Loucy (cell line): ENCODE measurements at regions not wholly inside any gene's neighbourhood (a gene's known extent, or its start where the extent isn't known, plus 50 kb on each side); places are given as distances from the start of the nearest gene placed in this dataset.

Experiments used
- CTCF ChIP-seq: fragments of 200-600 bp; sonication (generic); conservative IDR thresholded peaks from 2 replicates; pipeline ENCODE4 v1.5.1; 2014; ENCODE audit warnings: mild to moderate bottlenecking, antibody characterized with exemption, low read length
- EZH2phosphoT487 ChIP-seq: fragments of 200-600 bp; IDR thresholded peaks from 2 replicates; pipeline ENCODE4 v1.6.1; 2018; ENCODE audit warnings: antibody characterized with exemption, mild to moderate bottlenecking, moderate library complexity, borderline replicate concordance

DNA sequence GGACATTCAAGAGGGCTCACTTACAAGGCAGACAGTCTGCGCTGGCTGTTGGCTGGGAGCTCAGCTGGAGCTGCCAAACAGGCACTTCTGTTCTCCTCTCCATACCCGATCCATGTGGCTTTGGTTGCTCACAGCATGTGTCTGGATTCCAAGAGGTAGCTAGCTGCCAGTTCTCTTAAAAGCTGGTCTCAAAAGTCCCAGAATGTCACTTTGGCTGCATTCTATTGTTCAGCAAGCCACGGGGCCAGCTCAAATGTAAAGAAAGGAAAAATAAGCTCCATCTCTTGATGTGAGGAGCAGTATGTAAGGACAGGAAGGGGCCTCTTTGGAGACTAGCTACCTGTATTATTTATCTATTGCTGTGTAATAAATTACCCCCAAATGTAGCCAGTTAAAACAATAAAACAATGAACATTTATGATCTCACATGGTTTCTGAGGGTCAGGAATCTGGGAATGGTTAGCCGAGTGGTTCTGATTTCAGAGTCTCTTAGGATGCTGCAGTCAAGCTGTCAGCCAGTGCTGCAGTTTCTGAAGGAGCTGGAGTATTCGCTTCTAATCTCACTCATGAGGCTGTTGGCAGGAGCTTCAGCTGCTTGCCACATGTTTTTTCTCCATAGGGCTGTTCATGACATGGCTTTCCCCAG is 112.7 kb upstream of the CLINT1 start:
- TF ChIP-seq CTCF, result no peak
- TF ChIP-seq EZH2phosphoT487, result no peak
